ENCODE measurements at regions not wholly inside any gene's neighbourhood (a gene's known extent, or its start where the extent isn't known, plus 50 kb on each side); places are given as distances from the start of the nearest gene placed in this dataset.

- DNase-seq = no peak
Measured at GRCh38 chr18:32621034-32621433, 150.4 kb upstream of the GAREM1 start.

GRCh38 chr18:32618546-32618945 lies 147.9 kb upstream of the GAREM1 start:
- no peak for DNase-seq

- DNase-seq = no peak
Measured at GRCh38 chr18:32613821-32614220, 143.1 kb upstream of the GAREM1 start.

GRCh38 chr18:32612651-32613050 lies 142.0 kb upstream of the GAREM1 start:
- DNase-seq = peak; percentile 77 to 85

- DNase-seq = no peak
Measured at GRCh38 chr18:32610176-32610575, 139.5 kb upstream of the GAREM1 start.

GRCh38 chr18:32607816-32608215 lies 137.1 kb upstream of the GAREM1 start:
- DNase-seq = no peak

- no peak for DNase-seq
Measured at GRCh38 chr18:32598144-32598543, 127.5 kb upstream of the GAREM1 start.

GRCh38 chr18:32596501-32596900 lies 125.8 kb upstream of the GAREM1 start:
- no peak for DNase-seq

- DNase-seq = no peak
Measured at GRCh38 chr18:32595832-32596231, 125.2 kb upstream of the GAREM1 start.

- no peak for DNase-seq
Measured at GRCh38 chr18:32588191-32588590, 117.5 kb upstream of the GAREM1 start.

- no peak for DNase-seq
Measured at GRCh38 chr18:32583431-32583830, 112.7 kb upstream of the GAREM1 start.

- DNase-seq = no peak
Measured at GRCh38 chr18:32582455-32582854, 111.8 kb upstream of the GAREM1 start.

GRCh38 chr18:32577561-32577960 lies 106.9 kb upstream of the GAREM1 start:
- DNase-seq = no peak

- peak; percentile 26 to 57 for DNase-seq
Measured at GRCh38 chr18:32576296-32576916, 105.7 kb upstream of the GAREM1 start.

GRCh38 chr18:32566960-32567359 lies 96.3 kb upstream of the GAREM1 start:
- no peak for DNase-seq

- DNase-seq = no peak
Measured at GRCh38 chr18:32553640-32554365, 83.1 kb upstream of the GAREM1 start.

- DNase-seq = no peak
Measured at GRCh38 chr18:32553174-32553573, 82.5 kb upstream of the GAREM1 start.

GRCh38 chr18:32552421-32553030 lies 81.8 kb upstream of the GAREM1 start:
- peak; percentile 81 to 86 for DNase-seq

GRCh38 chr18:32550963-32551362 lies 80.3 kb upstream of the GAREM1 start:
- no peak for DNase-seq

GRCh38 chr18:32549248-32550110 lies 78.8 kb upstream of the GAREM1 start:
- DNase-seq = peak; percentile 69 to 76

- peak; percentile 75 for DNase-seq
Measured at GRCh38 chr18:32548688-32549087, 78.0 kb upstream of the GAREM1 start.

- no peak for DNase-seq
Measured at GRCh38 chr18:32545631-32546030, 74.9 kb upstream of the GAREM1 start.

GRCh38 chr18:32544088-32544487 lies 73.4 kb upstream of the GAREM1 start:
- no peak for DNase-seq

Measured in SHP77 (cell line).